Neuronal stem cell (in vitro differentiated cells): ENCODE measurements at regions not wholly inside any gene's neighbourhood (a gene's known extent, or its start where the extent isn't known, plus 50 kb on each side); places are given as distances from the start of the nearest gene placed in this dataset.

Experiments
- DNase-seq: peaks from one replicate; pipeline ENCODE4 v3.0.0-alpha.2; 2013; ENCODE audit warnings: low spot score
- H2AFZ ChIP-seq: one replicate; pipeline ENCODE4 v1.6.1; 2013; ENCODE audit warnings: mild to moderate bottlenecking, low read length, inconsistent platforms
- H2AK5ac ChIP-seq: 2 replicates; pipeline ENCODE4 v1.6.1; 2013; ENCODE audit warnings: low read depth, mild to moderate bottlenecking, inconsistent platforms, low read length, moderate library complexity, mixed read lengths
- H2BK120ac ChIP-seq: 2 replicates; pipeline ENCODE4 v1.6.1; 2013; ENCODE audit warnings: low read depth, mild to moderate bottlenecking, inconsistent platforms, low read length, moderate library complexity, mixed read lengths
- H2BK12ac ChIP-seq: one replicate; pipeline ENCODE4 v1.6.1; 2013; ENCODE audit warnings: low read length, inconsistent platforms
- H2BK15ac ChIP-seq: 2 replicates; pipeline ENCODE4 v1.6.1; 2013; ENCODE audit warnings: mild to moderate bottlenecking, low read length, inconsistent platforms, mixed read lengths
- H2BK5ac ChIP-seq: one replicate; pipeline ENCODE4 v1.6.1; 2013; ENCODE audit warnings: inconsistent platforms, mild to moderate bottlenecking, low read length, moderate library complexity
- H3K14ac ChIP-seq: one replicate; pipeline ENCODE4 v1.6.1; 2013; ENCODE audit warnings: low read length, inconsistent platforms
- H3K18ac ChIP-seq: 2 replicates; pipeline ENCODE4 v1.6.1; 2013; ENCODE audit warnings: low read length, inconsistent platforms
- H3K23ac ChIP-seq: 2 replicates; pipeline ENCODE4 v1.6.1; 2013; ENCODE audit warnings: low read depth, mild to moderate bottlenecking, mixed read lengths, low read length, inconsistent platforms; ENCODE audit not compliant: poor library complexity
- H3K27ac ChIP-seq: replicated peaks from 3 replicates; pipeline ENCODE4 v1.5.1; 2013; ENCODE audit warnings: low read length, inconsistent platforms
- H3K27me3 ChIP-seq, 3 experiments: 2 replicates each; pipeline ENCODE4 v1.6.1; 2013; ENCODE audit warnings: low read length in 3 of 3, mild to moderate bottlenecking in 2 of 3, inconsistent platforms in 1 of 3, low read depth in 1 of 3, mixed read lengths in 1 of 3, moderate library complexity in 1 of 3; ENCODE audit not compliant: control insufficient read depth in 3 of 3, insufficient read depth in 3 of 3
- H3K36me3 ChIP-seq, 2 donors: replicated peaks in 1 of 2; 2 replicates each; pipeline ENCODE4 v1.6.1; 2013; ENCODE audit warnings: low read length in 2 of 2; ENCODE audit not compliant: control insufficient read depth in 2 of 2, insufficient read depth in 2 of 2
- H3K4ac ChIP-seq: 2 replicates; pipeline ENCODE4 v1.6.1; 2013; ENCODE audit warnings: inconsistent platforms, mild to moderate bottlenecking, low read length, moderate library complexity
- H3K4me1 ChIP-seq, 2 donors: 1 replicate in 1 of 2; 2 replicates in 1 of 2; pipeline ENCODE4 v1.6.1; 2013; ENCODE audit warnings: low read length in 2 of 2, low read depth in 1 of 2; ENCODE audit not compliant: control insufficient read depth in 2 of 2, insufficient read depth in 1 of 2
- H3K4me2 ChIP-seq: one replicate; pipeline ENCODE4 v1.6.1; 2013; ENCODE audit warnings: mild to moderate bottlenecking, low read length, inconsistent platforms; ENCODE audit not compliant: insufficient read depth, poor library complexity, severe bottlenecking
- H3K4me3 ChIP-seq, 2 donors: 2 replicates each; pipeline ENCODE4 v1.5.1; 2013; ENCODE audit warnings: low read length in 2 of 2, mild to moderate bottlenecking in 2 of 2, inconsistent platforms in 1 of 2, moderate library complexity in 1 of 2
- H3K79me1 ChIP-seq: one replicate; pipeline ENCODE4 v1.6.1; 2013; ENCODE audit warnings: low read depth, mild to moderate bottlenecking, inconsistent platforms, low read length, moderate library complexity
- H3K9ac ChIP-seq: one replicate; pipeline ENCODE4 v1.6.1; 2013; ENCODE audit warnings: mild to moderate bottlenecking, low read depth, low read length, inconsistent platforms; ENCODE audit not compliant: poor library complexity
- H3K9me3 ChIP-seq, 2 donors: replicated peaks in 1 of 2; 2 replicates each; pipeline versions ENCODE3 to v1.6.1; 2013; ENCODE audit warnings: low read length in 2 of 2, mild to moderate bottlenecking in 2 of 2, inconsistent platforms in 1 of 2, low read depth in 1 of 2, mixed read lengths in 1 of 2, moderate library complexity in 1 of 2; ENCODE audit not compliant: control insufficient read depth in 2 of 2, insufficient read depth in 1 of 2
- H4K8ac ChIP-seq: one replicate; pipeline ENCODE4 v1.6.1; 2013; ENCODE audit warnings: low read depth, mild to moderate bottlenecking, inconsistent platforms, low read length, moderate library complexity
- H4K91ac ChIP-seq: one replicate; pipeline ENCODE4 v1.6.1; 2013; ENCODE audit warnings: low read length, low read depth, mild to moderate bottlenecking, inconsistent platforms; ENCODE audit not compliant: poor library complexity
- WGBS, 2 donors: extraction: QIAGEN DNeasy Blood & Tissue Kit; methylation state at CpG; one replicate each; pipeline ENCODE4 v1.1.7; 2013; ENCODE audit warnings: missing lambda C conversion rate in 2 of 2, mixed read lengths in 1 of 2; ENCODE audit not compliant: insufficient read length in 2 of 2, insufficient replicate concordance in 1 of 2; ENCODE audit errors: extremely low coverage in 2 of 2; 5-methylcytosine and 5-hydroxymethylcytosine counted together

DNA sequence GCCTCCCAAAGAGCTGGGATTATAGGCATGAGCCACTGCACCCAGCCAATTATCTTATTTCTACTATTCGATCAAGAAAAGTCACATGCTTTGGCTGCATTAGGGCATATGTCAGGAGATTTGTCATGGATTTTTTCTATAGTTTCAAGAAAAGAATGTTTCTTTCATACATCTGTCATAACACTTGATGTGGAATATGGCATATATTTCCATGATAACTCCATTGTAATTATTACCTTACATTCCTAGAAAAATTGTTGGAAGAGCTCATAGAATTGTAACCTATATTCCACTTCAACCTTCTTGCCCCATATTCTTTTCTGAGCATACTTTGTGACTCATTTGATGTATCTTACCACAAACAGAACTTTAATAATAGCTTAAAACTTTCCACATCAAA lies 740.9 kb upstream of the FLRT2 start:
- H2BK15ac ChIP-seq: no peak overlapping the region
- no peak for DNase-seq
- H3K14ac ChIP-seq: no peak overlapping the region
- no peak overlapping the region for H3K27ac ChIP-seq
- H3K9ac ChIP-seq: no peak overlapping the region
- H2AK5ac ChIP-seq: no peak overlapping the region
- H3K23ac ChIP-seq: no peak overlapping the region
- no peak overlapping the region for H2BK5ac ChIP-seq
- no peak overlapping the region for H3K18ac ChIP-seq
- no peak overlapping the region for H3K4me3 ChIP-seq
- WGBS, 2 donors: no CpG with 5 or more reads among the region's 1 CpG
- no peaks in the 10 kb centered on the region for H3K27me3 ChIP-seq
- H3K9me3 ChIP-seq: no peaks in the 10 kb centered on the region
- no peaks in the 10 kb centered on the region for H3K4me1 ChIP-seq
- no peak overlapping the region for H4K8ac ChIP-seq
- H2BK120ac ChIP-seq: no peak overlapping the region
- no peaks in the 10 kb centered on the region for H3K79me1 ChIP-seq
- H3K4me2 ChIP-seq: no peak overlapping the region
- no peak overlapping the region for H2AFZ ChIP-seq
- no peak overlapping the region for H4K91ac ChIP-seq
- no peaks in the 10 kb centered on the region for H3K36me3 ChIP-seq
- H2BK12ac ChIP-seq: no peak overlapping the region
- H3K4ac ChIP-seq: no peak overlapping the region

DNA sequence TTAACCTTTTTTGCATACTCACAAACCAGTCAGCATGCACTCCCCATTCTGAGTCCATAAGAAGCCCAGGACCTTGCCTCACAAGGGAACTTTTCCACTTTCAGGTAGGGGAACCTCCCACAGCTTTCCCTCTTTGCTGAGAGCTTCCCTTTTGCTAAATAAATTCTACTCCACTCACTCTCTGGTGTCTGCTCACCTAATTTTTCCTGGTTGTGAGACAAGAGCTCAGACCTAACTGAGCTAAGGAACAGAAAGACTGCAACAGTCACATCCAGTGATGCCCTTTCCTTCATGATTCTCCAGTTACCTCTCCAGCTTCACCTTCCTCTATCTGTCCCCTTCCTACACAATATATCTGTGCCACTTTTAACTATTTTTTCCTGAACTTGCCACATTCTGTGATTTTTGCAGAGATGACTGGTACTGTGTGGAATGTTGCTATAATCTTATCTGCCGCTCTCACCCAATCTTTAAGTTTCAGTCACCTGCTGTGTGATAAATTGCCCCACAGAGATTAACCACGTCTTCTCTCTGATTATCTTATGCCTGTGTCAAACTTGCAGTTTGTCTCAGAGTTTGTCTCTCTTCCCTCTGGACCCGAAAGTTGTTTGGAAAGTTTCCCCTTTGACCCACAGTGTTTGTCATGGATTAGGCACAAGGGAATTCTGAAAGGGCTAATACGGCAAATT lies 737.1 kb upstream of the FLRT2 start:
- Histone ChIP-seq H3K9me3 (no peaks in the 10 kb centered on the region), H2AFZ (no peak overlapping the region), H2AK5ac (no peak overlapping the region), H3K4me2 (no peak overlapping the region), H4K8ac (no peak overlapping the region), H2BK5ac (no peak overlapping the region), H3K4me3 (no peak overlapping the region), H3K4ac (no peak overlapping the region), H2BK15ac (no peak overlapping the region), H3K18ac (no peak overlapping the region), H3K4me1 (no peaks in the 10 kb centered on the region), H2BK120ac (no peak overlapping the region), H3K79me1 (no peaks in the 10 kb centered on the region), H4K91ac (no peak overlapping the region), H3K27me3 (no peaks in the 10 kb centered on the region), H2BK12ac (no peak overlapping the region), H3K36me3 (no peaks in the 10 kb centered on the region), H3K14ac (no peak overlapping the region), H3K27ac (no peak overlapping the region), H3K9ac (no peak overlapping the region), H3K23ac (no peak overlapping the region)
- WGBS, 2 donors: no CpG with 5 or more reads among the region's 4 CpGs
- DNase-seq: no peak

DNA sequence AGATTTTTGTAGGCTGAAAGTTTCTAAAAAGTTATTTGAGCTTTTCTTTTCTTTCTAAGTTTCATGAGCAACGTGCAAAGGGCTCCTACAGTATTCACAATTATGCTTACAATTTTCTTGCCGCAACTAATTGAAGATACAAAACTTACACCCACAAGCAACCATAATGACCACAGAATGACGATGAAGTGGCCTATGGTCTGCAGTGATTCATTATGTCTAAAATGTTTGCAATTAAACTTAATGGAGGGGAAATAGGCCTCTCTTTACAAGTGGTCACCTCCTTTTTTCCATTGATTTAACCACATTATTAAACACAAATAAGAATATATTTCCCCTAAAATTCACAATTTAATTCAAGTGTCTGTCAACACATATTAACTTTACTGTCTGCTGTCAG lies 732.6 kb upstream of the FLRT2 start:
- no peak overlapping the region for H2BK120ac ChIP-seq
- H3K14ac ChIP-seq: no peak overlapping the region
- H3K18ac ChIP-seq: no peak overlapping the region
- no peak overlapping the region for H3K4ac ChIP-seq
- H3K23ac ChIP-seq: no peak overlapping the region
- no peaks in the 10 kb centered on the region for H3K36me3 ChIP-seq
- no peaks in the 10 kb centered on the region for H3K27me3 ChIP-seq
- no peak overlapping the region for H2BK12ac ChIP-seq
- H3K9ac ChIP-seq: no peak overlapping the region
- H3K4me3 ChIP-seq: no peak overlapping the region
- H3K4me2 ChIP-seq: no peak overlapping the region
- no peaks in the 10 kb centered on the region for H3K4me1 ChIP-seq
- H2AK5ac ChIP-seq: no peak overlapping the region
- DNase-seq: no peak
- H4K91ac ChIP-seq: no peak overlapping the region
- no peak overlapping the region for H2BK5ac ChIP-seq
- H4K8ac ChIP-seq: no peak overlapping the region
- WGBS, 2 donors: no CpG with 5 or more reads among the region's 3 CpGs
- H2BK15ac ChIP-seq: no peak overlapping the region
- no peaks in the 10 kb centered on the region for H3K79me1 ChIP-seq
- no peak overlapping the region for H3K27ac ChIP-seq
- no peaks in the 10 kb centered on the region for H3K9me3 ChIP-seq
- no peak overlapping the region for H2AFZ ChIP-seq

DNA sequence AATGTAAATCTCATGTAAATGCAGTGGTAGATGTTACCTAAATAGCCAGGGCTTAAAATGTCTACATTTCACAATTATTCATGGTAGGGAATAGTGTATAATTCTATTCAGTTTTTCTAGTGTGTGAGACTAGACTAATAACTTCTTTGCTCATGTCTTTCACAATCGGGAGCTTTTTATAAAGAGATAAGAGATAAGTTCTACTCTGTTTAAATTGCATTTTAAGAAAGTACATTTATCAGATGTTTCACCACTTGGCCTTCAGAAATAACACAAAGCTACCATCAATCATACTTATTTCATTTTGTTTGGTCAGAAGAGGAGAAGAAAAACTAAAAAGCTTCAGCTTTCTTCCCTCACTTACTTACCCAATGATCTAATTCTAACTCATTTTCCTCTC lies 725.5 kb upstream of the FLRT2 start:
- Histone ChIP-seq H3K9ac (no peak overlapping the region), H3K23ac (no peak overlapping the region), H4K91ac (no peak overlapping the region), H3K4ac (no peak overlapping the region), H3K36me3 (no peaks in the 10 kb centered on the region), H3K4me1 (no peaks in the 10 kb centered on the region), H2BK5ac (no peak overlapping the region), H3K27ac (no peak overlapping the region), H3K27me3 (no peaks in the 10 kb centered on the region), H3K9me3 (no peaks in the 10 kb centered on the region), H3K4me2 (no peak overlapping the region), H2BK15ac (no peak overlapping the region), H2BK120ac (no peak overlapping the region), H3K79me1 (no peaks in the 10 kb centered on the region), H2AK5ac (no peak overlapping the region), H4K8ac (no peak overlapping the region), H2AFZ (no peak overlapping the region), H3K14ac (no peak overlapping the region), H2BK12ac (no peak overlapping the region), H3K4me3 (no peak overlapping the region), H3K18ac (no peak overlapping the region)
- WGBS, 2 donors: no CpG with 5 or more reads among the region's 1 CpG
- DNase-seq: no peak
